Type B pancreatic cell (in vitro differentiated cells): ENCODE measurements at regions not wholly inside any gene's neighbourhood (a gene's known extent, or its start where the extent isn't known, plus 50 kb on each side); places are given as distances from the start of the nearest gene placed in this dataset.

ENCODE experiments used
- DNase-seq: peaks from one replicate; pipeline ENCODE4 v3.0.0; 2021; ENCODE audit warnings: mixed read lengths; ENCODE audit not compliant: unreplicated experiment; ENCODE audit errors: extremely low spot score
- H3K27ac Mint-ChIP-seq: 2 replicates; pipeline ENCODE4 v1.8.0; 2021; ENCODE audit warnings: mild to moderate bottlenecking, mixed read lengths
- H3K27me3 Mint-ChIP-seq: 2 replicates; pipeline ENCODE4 v1.8.0; 2021; ENCODE audit warnings: mixed read lengths
- H3K36me3 Mint-ChIP-seq: 2 replicates; pipeline ENCODE4 v1.8.0; 2021; ENCODE audit warnings: mixed read lengths
- H3K4me1 Mint-ChIP-seq: one replicate; pipeline ENCODE4 v1.8.0; 2021; ENCODE audit warnings: mixed read lengths; ENCODE audit not compliant: unreplicated experiment
- H3K4me3 Mint-ChIP-seq: 2 replicates; pipeline ENCODE4 v1.8.0; 2021; ENCODE audit warnings: mild to moderate bottlenecking, mixed read lengths
- H3K9me3 Mint-ChIP-seq: 2 replicates; pipeline ENCODE4 v1.8.0; 2021; ENCODE audit warnings: mixed read lengths
- CTCF ChIP-seq: fragments of 200-600 bp; sonication (generic); conservative IDR thresholded peaks from 2 replicates; pipeline ENCODE4 v1.5.0; 2021; ENCODE audit warnings: antibody characterized with exemption, mild to moderate bottlenecking

DNA sequence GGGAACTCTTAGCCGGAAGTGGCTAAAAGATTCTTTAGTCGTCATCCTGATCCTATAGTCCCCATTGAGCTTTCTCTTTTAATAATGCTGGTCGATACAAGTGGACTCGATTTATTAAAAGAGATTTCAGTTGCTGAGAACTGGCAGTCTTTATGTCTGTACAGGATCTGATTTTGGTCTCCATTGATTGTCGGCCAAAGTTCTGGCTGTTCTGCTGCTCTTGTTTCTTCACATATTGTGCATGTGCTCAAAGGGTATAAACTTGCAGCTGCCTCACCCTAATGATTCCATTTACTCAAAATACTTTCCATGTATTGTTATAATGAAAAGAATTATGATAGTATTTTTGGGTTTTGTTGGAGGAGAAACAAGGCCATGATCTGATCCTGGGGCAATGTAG, 100.7 kb upstream of the CTTNBP2 start:
- no peak overlapping the region for H3K27ac Mint-ChIP-seq
- H3K9me3 Mint-ChIP-seq: no peaks in the 10 kb centered on the region
- no peak for TF ChIP-seq CTCF
- H3K4me1 Mint-ChIP-seq: no peaks in the 10 kb centered on the region
- no peaks in the 10 kb centered on the region for H3K36me3 Mint-ChIP-seq
- H3K27me3 Mint-ChIP-seq: no peaks in the 10 kb centered on the region
- H3K4me3 Mint-ChIP-seq: no peak overlapping the region
- DNase-seq: no peak

GRCh38 chr7:117974891-117975290, 101.7 kb upstream of the CTTNBP2 start:
- no peaks in the 10 kb centered on the region for H3K9me3 Mint-ChIP-seq
- H3K27me3 Mint-ChIP-seq: no peaks in the 10 kb centered on the region
- H3K4me3 Mint-ChIP-seq: no peak overlapping the region

GRCh38 chr7:117975476-117975875, 102.2 kb upstream of the CTTNBP2 start:
- TF ChIP-seq CTCF: no peak
- no peaks in the 10 kb centered on the region for H3K4me1 Mint-ChIP-seq
- DNase-seq: no peak
- no peaks in the 10 kb centered on the region for H3K9me3 Mint-ChIP-seq
- H3K27me3 Mint-ChIP-seq: no peaks in the 10 kb centered on the region
- H3K36me3 Mint-ChIP-seq: no peaks in the 10 kb centered on the region
- H3K4me3 Mint-ChIP-seq: no peak overlapping the region
- no peak overlapping the region for H3K27ac Mint-ChIP-seq

More at GRCh38 chr7:117974891-117975290, 101.7 kb upstream of the CTTNBP2 start:
- Mint-ChIP-seq H3K36me3 (no peaks in the 10 kb centered on the region), H3K27ac (no peak overlapping the region), H3K4me1 (no peaks in the 10 kb centered on the region)
- TF ChIP-seq CTCF: no peak
- no peak for DNase-seq

GRCh38 chr7:117979954-117980497, 106.8 kb upstream of the CTTNBP2 start:
- Mint-ChIP-seq H3K9me3 (no peaks in the 10 kb centered on the region), H3K4me3 (no peak overlapping the region), H3K27ac (no peak overlapping the region), H3K4me1 (peaks cover 8% of the 10 kb centered on the region), H3K27me3 (no peaks in the 10 kb centered on the region), H3K36me3 (no peaks in the 10 kb centered on the region)
- TF ChIP-seq CTCF: no peak
- no peak for DNase-seq

GRCh38 chr7:117982071-117983055, 109.1 kb upstream of the CTTNBP2 start:
- Mint-ChIP-seq H3K4me3 (no peak overlapping the region), H3K27me3 (no peaks in the 10 kb centered on the region), H3K27ac (no peak overlapping the region), H3K36me3 (no peaks in the 10 kb centered on the region), H3K4me1 (peaks cover 8% of the 10 kb centered on the region), H3K9me3 (no peaks in the 10 kb centered on the region)
- TF ChIP-seq CTCF: no peak
- DNase-seq: no peak
